ENCODE measurements at regions not wholly inside any gene's neighbourhood (a gene's known extent, or its start where the extent isn't known, plus 50 kb on each side); places are given as distances from the start of the nearest gene placed in this dataset.

GRCh38 chr3:72459588-72459987 lies 388.7 kb downstream of the SHQ1 start:
- Mint-ChIP-seq H3K4me3 (no peak overlapping the region), H3K27ac (no peak overlapping the region), H3K36me3 (ENCODE audit: low read depth) (no peaks in the 10 kb centered on the region), H3K9me3 (no peaks in the 10 kb centered on the region), H3K4me1 (peaks cover 9% of the 10 kb centered on the region), H3K27me3 (ENCODE audit: insufficient read depth, low read depth, poor library complexity) (no peaks in the 10 kb centered on the region)
- 0 out of 2 replicates have a peak, but pooled peaks cover 5% of the 10 kb centered on the region for H3K9me2 ChIP-seq (ENCODE audit: insufficient read depth)
- H3K4me2 ChIP-seq: no peak overlapping the region
- no peak overlapping the region for H3K4me3 ChIP-seq
- no peak for ATAC-seq
- TF ChIP-seq EZH2 (IDR thresholded peaks at IDR 0.05; ENCODE audit: low read depth, unreplicated experiment): no peak
- TF ChIP-seq ZNF331 (CRISPR knock-in tag; IDR thresholded peaks at IDR 0.05; ENCODE audit: low read depth): no peak
- TF ChIP-seq NANOG (IDR thresholded peaks at IDR 0.05; ENCODE audit: borderline replicate concordance): no peak
- TF ChIP-seq, protein P1, sequence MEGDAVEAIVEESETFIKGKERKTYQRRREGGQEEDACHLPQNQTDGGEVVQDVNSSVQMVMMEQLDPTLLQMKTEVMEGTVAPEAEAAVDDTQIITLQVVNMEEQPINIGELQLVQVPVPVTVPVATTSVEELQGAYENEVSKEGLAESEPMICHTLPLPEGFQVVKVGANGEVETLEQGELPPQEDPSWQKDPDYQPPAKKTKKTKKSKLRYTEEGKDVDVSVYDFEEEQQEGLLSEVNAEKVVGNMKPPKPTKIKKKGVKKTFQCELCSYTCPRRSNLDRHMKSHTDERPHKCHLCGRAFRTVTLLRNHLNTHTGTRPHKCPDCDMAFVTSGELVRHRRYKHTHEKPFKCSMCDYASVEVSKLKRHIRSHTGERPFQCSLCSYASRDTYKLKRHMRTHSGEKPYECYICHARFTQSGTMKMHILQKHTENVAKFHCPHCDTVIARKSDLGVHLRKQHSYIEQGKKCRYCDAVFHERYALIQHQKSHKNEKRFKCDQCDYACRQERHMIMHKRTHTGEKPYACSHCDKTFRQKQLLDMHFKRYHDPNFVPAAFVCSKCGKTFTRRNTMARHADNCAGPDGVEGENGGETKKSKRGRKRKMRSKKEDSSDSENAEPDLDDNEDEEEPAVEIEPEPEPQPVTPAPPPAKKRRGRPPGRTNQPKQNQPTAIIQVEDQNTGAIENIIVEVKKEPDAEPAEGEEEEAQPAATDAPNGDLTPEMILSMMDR (conservative IDR thresholded peaks at IDR 0.05; ENCODE audit: low read depth in 2 of 2): no peak
- no peak for TF ChIP-seq ZNF462 (CRISPR knock-in tag; IDR thresholded peaks at IDR 0.05)
- TF ChIP-seq CREB1 (CRISPR knock-in tag; IDR thresholded peaks at IDR 0.05; ENCODE audit: low read depth): no peak
- TF ChIP-seq ZNF114 (CRISPR knock-in tag; IDR thresholded peaks at IDR 0.05): no peak
- H3F3A ChIP-seq (replicated peaks; ENCODE audit: low read depth): no peaks in the 10 kb centered on the region
- H3K4me1 ChIP-seq (ENCODE audit: insufficient read depth): 0 out of 2 replicates have a peak, but pooled peaks cover 4% of the 10 kb centered on the region
- no peak overlapping the region for H3K27ac ChIP-seq (ENCODE audit: low read depth)
- H2AFZ ChIP-seq: peak overlapping the region; percentile 18; the same call in 1 of the 2 replicates
- no peaks in the 10 kb centered on the region for H3K27me3 ChIP-seq (ENCODE audit: insufficient read depth)
- H4K20me1 ChIP-seq (replicated peaks; ENCODE audit: insufficient read depth): no peaks in the 10 kb centered on the region
- H3K36me3 ChIP-seq (ENCODE audit: insufficient read depth): no peaks in the 10 kb centered on the region
- H3K79me2 ChIP-seq (replicated peaks; ENCODE audit: insufficient read depth): no peaks in the 10 kb centered on the region
- no peak for DNase-seq (ENCODE audit: low spot score)
